Heart right ventricle (tissue), 16 donors: ENCODE measurements at regions not wholly inside any gene's neighbourhood (a gene's known extent, or its start where the extent isn't known, plus 50 kb on each side); places are given as distances from the start of the nearest gene placed in this dataset.

Source experiments
- ATAC-seq, 8 donors: fragments of 200-7000 bp; cut with Tn5 transposase; one replicate each; pipeline ENCODE4 v1.9.1; 2020; ENCODE audit warnings: mild to moderate bottlenecking in 8 of 8, moderate library complexity in 8 of 8, moderate number of reproducible peaks in 1 of 8
- DNase-seq, 2 donors: peaks; one replicate each; pipeline ENCODE4 v3.0.0-alpha.2; 2020
- H3K27ac ChIP-seq, 10 donors: fragments of 200-600 bp; sonication (generic) in 2 of 10; one replicate each; pipeline versions ENCODE4 v1.5.0 to v1.8.0; 2020 to 2022; ENCODE audit warnings: mild to moderate bottlenecking in 3 of 10
- H3K27me3 ChIP-seq, 7 donors: fragments of 200-600 bp; one replicate each; pipeline ENCODE4 v1.8.0; 2021 to 2022; ENCODE audit warnings: mild to moderate bottlenecking in 2 of 7
- H3K36me3 ChIP-seq, 9 donors: fragments of 200-600 bp; sonication (generic) in 1 of 9; one replicate each; pipeline versions ENCODE4 v1.5.0 to v1.8.0; 2020 to 2022; ENCODE audit warnings: mild to moderate bottlenecking in 2 of 9
- H3K4me1 ChIP-seq, 9 donors: fragments of 200-600 bp; sonication (generic) in 1 of 9; one replicate each; pipeline versions ENCODE4 v1.5.0 to v1.8.0; 2020 to 2022; ENCODE audit warnings: mild to moderate bottlenecking in 4 of 9
- H3K4me3 ChIP-seq, 10 donors: fragments of 200-600 bp; sonication (generic) in 2 of 10; one replicate each; pipeline versions ENCODE4 v1.5.0 to v1.8.0; 2020 to 2022; ENCODE audit warnings: mild to moderate bottlenecking in 7 of 10, moderate library complexity in 2 of 10
- H3K9me3 ChIP-seq, 11 donors: fragments of 200-600 bp in 10 of 11; sonication (generic) in 2 of 11; one replicate each; pipeline versions ENCODE4 v1.5.0 to v1.8.0; 2013 to 2022; ENCODE audit warnings: mild to moderate bottlenecking in 2 of 11, control low read depth in 1 of 11, moderate library complexity in 1 of 11
- WGBS, 2 donors: extraction: QIAGEN DNeasy Blood & Tissue Kit; methylation state at CpG; one replicate each; pipeline ENCODE4 v1.1.7; 2013; ENCODE audit warnings: inconsistent platforms in 1 of 2; 5-methylcytosine and 5-hydroxymethylcytosine counted together
- intact Hi-C, 10 donors: fragments of 100-400 bp; cut with DNase I; formaldehyde crosslinking; loops; one replicate each; pipeline versions ENCODE4 v1.11.1 to v1.14.2; 2022
- TF ChIP-seq, protein P1 (sequence below), 9 donors: fragments of 200-600 bp; sonication (generic) in 2 of 9; IDR thresholded peaks; one replicate each; pipeline versions ENCODE4 v1.5.0 to v1.8.0; 2021 to 2022; ENCODE audit warnings: antibody characterized with exemption in 9 of 9, mild to moderate bottlenecking in 5 of 9, moderate library complexity in 1 of 9
- donor health status: Arrhythmogenic right ventricular cardiomyopathy.
- donor health status: ischemic (EF 13 %, LVEDD 7.1; RV severe dilation, severe dysfunction).
- donor health status: healthy with polysubstance abuse.
- donor health status: DM: no; HTN: yes; CAD: no.
- donor health status: DM: no; HTN: no; CAD: no.
- donor health status: ischemic (EF 25% LVEDD 6.9; RV normal size, moderate dysfunction).
- donor health status: ischemic (EF 25% LVEDD 5.7; RV mildly dilated, moderate dysfunction).
- donor health status: healthy.
- donor health status: DM: yes; HTN: yes; CAD: no.
- donor health status: Ischemic cardiomyopathy.
- donor health status: ischemic (EF 35%, LVEDD 5.7; RV mildly dilated, moderate dysfunction).
- donor health status: nonischemic (EF 11% LVEDD 7.7; RV severe dilation, severe dysfunction).
- donor health status: DM: yes; HTN: yes; CAD: no.
- donor health status: PGD.
- donor health status: ischemic (EF 29% LVEDD 5.4; RV normal size, mild dysfunction).
- donor health status: nonischemic (EF 23%, LVEDD 6.1; RV moderate dilation, normal function).

- Histone ChIP-seq H3K27me3 (peaks cover 0 to 21% (median 9%) of the 10 kb centered on the region in 7 donors), H3K4me3 (no peak overlapping the region), H3K36me3 (no peaks in the 10 kb centered on the region), H3K9me3 (no peaks in the 10 kb centered on the region), H3K27ac (no peak overlapping the region), H3K4me1 (peaks cover 0 to 4% (median 0%) of the 10 kb centered on the region in 9 donors)
- 91 to 95% methylated on average over 2 of the region's 2 CpGs for WGBS, 2 donors
- TF ChIP-seq, protein P1, sequence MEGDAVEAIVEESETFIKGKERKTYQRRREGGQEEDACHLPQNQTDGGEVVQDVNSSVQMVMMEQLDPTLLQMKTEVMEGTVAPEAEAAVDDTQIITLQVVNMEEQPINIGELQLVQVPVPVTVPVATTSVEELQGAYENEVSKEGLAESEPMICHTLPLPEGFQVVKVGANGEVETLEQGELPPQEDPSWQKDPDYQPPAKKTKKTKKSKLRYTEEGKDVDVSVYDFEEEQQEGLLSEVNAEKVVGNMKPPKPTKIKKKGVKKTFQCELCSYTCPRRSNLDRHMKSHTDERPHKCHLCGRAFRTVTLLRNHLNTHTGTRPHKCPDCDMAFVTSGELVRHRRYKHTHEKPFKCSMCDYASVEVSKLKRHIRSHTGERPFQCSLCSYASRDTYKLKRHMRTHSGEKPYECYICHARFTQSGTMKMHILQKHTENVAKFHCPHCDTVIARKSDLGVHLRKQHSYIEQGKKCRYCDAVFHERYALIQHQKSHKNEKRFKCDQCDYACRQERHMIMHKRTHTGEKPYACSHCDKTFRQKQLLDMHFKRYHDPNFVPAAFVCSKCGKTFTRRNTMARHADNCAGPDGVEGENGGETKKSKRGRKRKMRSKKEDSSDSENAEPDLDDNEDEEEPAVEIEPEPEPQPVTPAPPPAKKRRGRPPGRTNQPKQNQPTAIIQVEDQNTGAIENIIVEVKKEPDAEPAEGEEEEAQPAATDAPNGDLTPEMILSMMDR (IDR thresholded peaks at IDR 0.05): no peak
- intact Hi-C loops: loop anchor here in 1 of 10 donors (10.0 kb wide), 1 partner anchor 63 kb away; no protein-coding TSS in a partner anchor
- DNase-seq: no peak
- no peak for ATAC-seq
Measured at GRCh38 chr20:24791953-24792352, 157.1 kb upstream of the CST7 start.

- DNase-seq (no peak), ATAC-seq (no peak)
- no peaks in the 10 kb centered on the region for H3K36me3 ChIP-seq
- H3K27me3 ChIP-seq: peaks cover 0 to 21% (median 10%) of the 10 kb centered on the region in 7 donors
- H3K27ac ChIP-seq: no peak overlapping the region
- intact Hi-C loops: loop anchor here in 1 of 10 donors (10.0 kb wide), 1 partner anchor 62 kb away; no protein-coding TSS in a partner anchor
- H3K4me3 ChIP-seq: no peak overlapping the region
- TF ChIP-seq, protein P1 (IDR thresholded peaks at IDR 0.05): no peak
- peaks cover 0 to 4% (median 0%) of the 10 kb centered on the region in 9 donors for H3K4me1 ChIP-seq
- WGBS, 2 donors: 78 to 80% methylated on average over 24 of the region's 24 CpGs
- no peaks in the 10 kb centered on the region for H3K9me3 ChIP-seq
Measured at GRCh38 chr20:24792641-24793495, 156.2 kb upstream of the CST7 start.

- no peaks in the 10 kb centered on the region for H3K36me3 ChIP-seq
- H3K27ac ChIP-seq: no peak overlapping the region
- peak in 4 of 8 donors; percentile 10 to 52 (median 43) for ATAC-seq
- peaks cover 0 to 4% (median 0%) of the 10 kb centered on the region in 9 donors for H3K4me1 ChIP-seq
- 58 to 68% methylated on average over 8 of the region's 8 CpGs for WGBS, 2 donors
- DNase-seq: no peak
- intact Hi-C loops: loop anchor here in 1 of 10 donors (10.0 kb wide), 1 partner anchor 59 kb away; no protein-coding TSS in a partner anchor
- H3K27me3 ChIP-seq: peaks cover 0 to 16% (median 5%) of the 10 kb centered on the region in 7 donors
- H3K4me3 ChIP-seq: no peak overlapping the region
- TF ChIP-seq, protein P1 (IDR thresholded peaks at IDR 0.05): no peak
- H3K9me3 ChIP-seq: no peaks in the 10 kb centered on the region
Measured at GRCh38 chr20:24795436-24795835, 153.6 kb upstream of the CST7 start.

GRCh38 chr20:24796236-24796635 lies 152.8 kb upstream of the CST7 start:
- WGBS, 2 donors: 92 to 93% methylated on average over 9 of the region's 9 CpGs
- Histone ChIP-seq H3K27me3 (peaks cover 0 to 16% (median 7%) of the 10 kb centered on the region in 7 donors), H3K9me3 (no peaks in the 10 kb centered on the region), H3K36me3 (no peaks in the 10 kb centered on the region), H3K4me1 (peaks cover 0 to 4% (median 0%) of the 10 kb centered on the region in 9 donors), H3K4me3 (no peak overlapping the region), H3K27ac (no peak overlapping the region)
- ATAC-seq (no peak), DNase-seq (no peak)
- TF ChIP-seq, protein P1 (IDR thresholded peaks at IDR 0.05): no peak
- intact Hi-C loops: loop anchor here in 1 of 10 donors (10.0 kb wide), 1 partner anchor 59 kb away; no protein-coding TSS in a partner anchor
